Peyer's patch (tissue), 4 donors: ENCODE measurements at regions not wholly inside any gene's neighbourhood (a gene's known extent, or its start where the extent isn't known, plus 50 kb on each side); places are given as distances from the start of the nearest gene placed in this dataset.

Experiments used
- DNase-seq, 3 donors: peaks; one replicate each; pipeline ENCODE4 v3.0.0-alpha.2; 2017 to 2019
- H3K27ac ChIP-seq, 4 donors: fragments of 200-600 bp; sonication (generic); one replicate each; pipeline ENCODE4 v1.5.1; 2016 to 2019
- H3K27me3 ChIP-seq, 2 donors: fragments of 200-600 bp; sonication (generic); one replicate each; pipeline ENCODE4 v1.5.1; 2019
- H3K36me3 ChIP-seq, 3 donors: fragments of 200-600 bp; sonication (generic); one replicate each; pipeline ENCODE4 v1.5.1; 2016 to 2019
- H3K4me1 ChIP-seq, 4 donors: fragments of 200-600 bp; sonication (generic); one replicate each; pipeline ENCODE4 v1.5.1; 2016 to 2019
- H3K4me3 ChIP-seq, 4 donors: fragments of 200-600 bp; sonication (generic); 1 replicate in 3 of 4; 2 replicates in 1 of 4; pipeline ENCODE4 v1.5.1; 2016 to 2019; ENCODE audit warnings: mild to moderate bottlenecking in 1 of 4
- H3K9me3 ChIP-seq, 4 donors: fragments of 200-600 bp; sonication (generic); one replicate each; pipeline ENCODE4 v1.5.1; 2016 to 2019; ENCODE audit warnings: mild to moderate bottlenecking in 1 of 4
- CTCF ChIP-seq, 6 experiments: fragments of 450-650 bp in 4 of 6; fragments of 200-600 bp in 2 of 6; sonication (generic) in 1 of 6; IDR thresholded peaks; one replicate each; pipeline ENCODE4 v1.5.1; 2017 to 2019; ENCODE audit warnings: antibody characterized with exemption in 6 of 6, mild to moderate bottlenecking in 3 of 6, moderate library complexity in 1 of 6
- POLR2A ChIP-seq, 2 donors: fragments of 450-650 bp; IDR thresholded peaks; one replicate each; pipeline ENCODE4 v1.5.1; 2017; ENCODE audit warnings: antibody characterized with exemption in 2 of 2, mild to moderate bottlenecking in 2 of 2, moderate library complexity in 2 of 2

DNA sequence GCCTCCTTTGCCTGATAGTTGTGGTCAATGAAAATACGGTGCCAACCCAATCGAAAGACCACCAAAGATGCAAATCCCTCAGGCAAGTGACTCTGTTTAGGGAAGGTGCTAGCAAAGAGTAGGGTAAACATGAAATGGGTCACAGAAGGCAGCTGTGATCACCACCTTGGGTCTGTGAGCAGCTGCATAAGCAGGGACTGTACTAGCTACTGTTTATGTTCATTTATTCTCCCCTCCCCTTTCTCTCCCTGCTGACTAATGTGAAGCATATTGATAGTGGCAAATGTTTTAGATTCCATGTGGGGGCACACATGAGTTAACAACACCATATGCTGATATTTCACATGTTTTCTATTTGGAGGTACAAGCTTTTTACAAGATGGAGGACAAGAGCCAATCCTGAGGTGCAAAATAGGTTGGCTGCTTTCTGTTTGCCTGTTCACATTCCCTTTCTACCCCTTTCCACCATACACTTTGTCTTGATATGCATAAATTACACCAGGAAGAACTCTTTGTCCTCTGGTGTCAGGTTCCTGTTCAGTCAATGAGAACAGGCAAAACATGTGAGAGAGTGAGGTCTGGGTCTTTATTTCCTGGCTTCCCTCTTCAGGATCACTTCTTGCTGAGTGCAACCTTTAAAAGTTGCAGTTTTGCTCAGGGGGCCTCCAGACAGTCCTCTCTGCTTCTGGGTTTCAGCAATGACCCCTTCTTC is 71.1 kb downstream of the AVPR1A start:
- Histone ChIP-seq H3K27ac (no peak overlapping the region), H3K4me1 (no peaks in the 10 kb centered on the region), H3K27me3 (no peaks in the 10 kb centered on the region), H3K9me3 (no peaks in the 10 kb centered on the region), H3K4me3 (no peak overlapping the region), H3K36me3 (no peaks in the 10 kb centered on the region)
- no peak for TF ChIP-seq POLR2A (IDR thresholded peaks at IDR 0.05)
- TF ChIP-seq CTCF (IDR thresholded peaks at IDR 0.05): no peak
- DNase-seq: no peak

GRCh38 chr12:63078906-63079305 is 72.1 kb downstream of the AVPR1A start:
- Histone ChIP-seq H3K9me3 (no peaks in the 10 kb centered on the region), H3K27me3 (no peaks in the 10 kb centered on the region), H3K36me3 (no peaks in the 10 kb centered on the region), H3K27ac (no peak overlapping the region), H3K4me1 (no peaks in the 10 kb centered on the region), H3K4me3 (no peak overlapping the region)
- no peak for DNase-seq
- TF ChIP-seq CTCF (IDR thresholded peaks at IDR 0.05) (no peak), POLR2A (IDR thresholded peaks at IDR 0.05) (no peak)

- no peak for DNase-seq
- H3K36me3 ChIP-seq: no peaks in the 10 kb centered on the region
- TF ChIP-seq CTCF (IDR thresholded peaks at IDR 0.05) (no peak), POLR2A (IDR thresholded peaks at IDR 0.05) (no peak)
- H3K4me1 ChIP-seq: no peaks in the 10 kb centered on the region
- no peak overlapping the region for H3K27ac ChIP-seq
- H3K4me3 ChIP-seq: no peak overlapping the region
- no peaks in the 10 kb centered on the region for H3K9me3 ChIP-seq
- no peaks in the 10 kb centered on the region for H3K27me3 ChIP-seq
Observed at GRCh38 chr12:63075376-63076060, 75.5 kb downstream of the AVPR1A start.

GRCh38 chr12:63070709-63071108 is 80.3 kb downstream of the AVPR1A start:
- DNase-seq: no peak
- Histone ChIP-seq H3K4me3 (no peak overlapping the region), H3K4me1 (no peaks in the 10 kb centered on the region), H3K9me3 (no peaks in the 10 kb centered on the region), H3K27ac (no peak overlapping the region), H3K36me3 (no peaks in the 10 kb centered on the region), H3K27me3 (no peaks in the 10 kb centered on the region)
- TF ChIP-seq POLR2A (IDR thresholded peaks at IDR 0.05) (no peak), CTCF (IDR thresholded peaks at IDR 0.05) (no peak)

GRCh38 chr12:63069860-63070617 is 81.0 kb downstream of the AVPR1A start:
- H3K9me3 ChIP-seq: no peaks in the 10 kb centered on the region
- H3K27ac ChIP-seq: no peak overlapping the region
- H3K4me3 ChIP-seq: no peak overlapping the region
- TF ChIP-seq CTCF (IDR thresholded peaks at IDR 0.05): no peak
- no peak for TF ChIP-seq POLR2A (IDR thresholded peaks at IDR 0.05)
- H3K27me3 ChIP-seq: no peaks in the 10 kb centered on the region
- H3K4me1 ChIP-seq: no peaks in the 10 kb centered on the region
- no peak for DNase-seq
- H3K36me3 ChIP-seq: no peaks in the 10 kb centered on the region
